HG03097 (cell line): ENCODE measurements at regions not wholly inside any gene's neighbourhood (a gene's known extent, or its start where the extent isn't known, plus 50 kb on each side); places are given as distances from the start of the nearest gene placed in this dataset.
A peak's percentile ranks its signal among the peaks of the same experiment; 100 is the strongest.

Experiments
- ATAC-seq: cut with Tn5 transposase; IDR thresholded peaks from one replicate; pipeline ENCODE4 v1.9.1; 2021; ENCODE audit not compliant: unreplicated experiment, low FRiP score

DNA sequence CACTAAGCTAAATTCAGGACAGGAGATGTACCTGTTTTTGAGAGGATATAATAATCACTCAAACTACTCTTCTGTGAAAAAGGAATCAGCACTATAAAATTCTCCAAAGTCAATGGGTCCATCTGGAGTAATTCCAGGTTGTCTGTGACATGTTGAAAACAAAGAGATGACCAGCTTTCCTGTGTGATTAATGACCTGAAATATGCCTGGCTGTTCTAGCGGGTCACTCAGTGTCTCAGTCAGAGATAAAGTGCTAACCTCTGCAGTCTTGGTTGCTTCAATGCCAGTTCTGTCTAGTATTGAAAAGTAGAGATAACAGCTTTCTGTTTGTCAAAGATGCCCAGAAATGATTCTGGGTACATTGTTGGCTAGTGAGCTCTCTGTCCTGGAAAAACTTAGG is 722.6 kb upstream of the TENM4 start:
- no peak for ATAC-seq

GRCh38 chr11:80163011-80163410 is 722.2 kb upstream of the TENM4 start:
- ATAC-seq: no peak

DNA sequence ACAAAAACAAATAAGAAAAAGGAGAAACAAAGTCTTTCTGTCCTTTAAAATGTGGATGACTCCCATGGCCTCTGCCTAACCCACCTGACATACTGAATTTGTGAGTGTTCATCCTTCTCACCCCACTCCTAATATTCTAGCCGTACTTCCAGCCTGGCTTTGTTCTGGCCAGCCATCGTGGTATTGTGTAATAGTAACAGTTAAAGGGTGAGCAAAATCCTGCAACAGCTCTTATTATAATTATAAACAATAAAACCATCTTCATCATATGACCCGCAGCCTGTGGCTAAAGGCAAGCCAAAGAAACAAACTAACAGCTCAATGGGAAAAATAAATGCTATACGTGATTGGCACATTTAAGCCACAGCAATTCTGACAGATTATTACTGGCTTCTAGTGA is 721.6 kb upstream of the TENM4 start:
- ATAC-seq: no peak

DNA sequence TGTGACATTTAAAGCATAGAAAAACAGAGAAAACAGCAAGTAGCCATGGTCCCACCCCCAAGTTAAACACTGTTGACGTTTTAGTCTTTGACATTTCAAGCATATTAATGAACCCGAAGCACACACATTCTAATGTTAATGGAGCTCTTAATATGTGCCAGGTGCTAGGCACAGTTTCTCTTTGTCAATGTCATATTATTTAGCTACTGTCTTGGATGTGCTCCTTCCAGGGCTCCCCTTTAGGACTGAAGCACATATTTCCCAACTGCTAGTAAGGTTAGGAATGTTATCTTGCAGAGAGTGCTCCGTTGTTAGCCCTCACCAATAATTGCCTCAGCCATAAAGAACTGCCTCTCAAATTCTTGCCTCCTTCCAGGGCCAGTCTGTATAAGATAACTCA is 716.6 kb upstream of the TENM4 start:
- no peak for ATAC-seq

- ATAC-seq: no peak
Measured at GRCh38 chr11:80156062-80156461, 715.2 kb upstream of the TENM4 start.

GRCh38 chr11:80155412-80156017 is 714.7 kb upstream of the TENM4 start:
- no peak for ATAC-seq

DNA sequence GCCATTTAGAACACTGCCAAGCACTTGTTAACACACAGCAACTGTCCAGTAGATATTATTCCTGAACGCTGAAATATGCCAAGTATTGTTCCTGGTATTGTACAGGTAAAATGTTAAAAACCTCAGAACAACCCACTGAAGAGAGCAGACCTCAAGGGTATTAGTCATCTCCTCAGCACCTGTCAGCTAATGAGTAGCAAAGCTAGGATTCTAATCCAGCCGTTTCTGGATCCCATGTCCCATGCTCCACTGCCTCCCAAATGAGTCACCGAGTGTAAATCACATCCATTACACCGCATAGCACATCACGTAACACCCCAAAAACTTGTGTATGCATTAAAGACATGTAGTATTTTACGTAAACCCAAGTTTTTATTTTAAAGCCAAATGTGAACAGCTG is 705.4 kb upstream of the TENM4 start:
- no peak for ATAC-seq

DNA sequence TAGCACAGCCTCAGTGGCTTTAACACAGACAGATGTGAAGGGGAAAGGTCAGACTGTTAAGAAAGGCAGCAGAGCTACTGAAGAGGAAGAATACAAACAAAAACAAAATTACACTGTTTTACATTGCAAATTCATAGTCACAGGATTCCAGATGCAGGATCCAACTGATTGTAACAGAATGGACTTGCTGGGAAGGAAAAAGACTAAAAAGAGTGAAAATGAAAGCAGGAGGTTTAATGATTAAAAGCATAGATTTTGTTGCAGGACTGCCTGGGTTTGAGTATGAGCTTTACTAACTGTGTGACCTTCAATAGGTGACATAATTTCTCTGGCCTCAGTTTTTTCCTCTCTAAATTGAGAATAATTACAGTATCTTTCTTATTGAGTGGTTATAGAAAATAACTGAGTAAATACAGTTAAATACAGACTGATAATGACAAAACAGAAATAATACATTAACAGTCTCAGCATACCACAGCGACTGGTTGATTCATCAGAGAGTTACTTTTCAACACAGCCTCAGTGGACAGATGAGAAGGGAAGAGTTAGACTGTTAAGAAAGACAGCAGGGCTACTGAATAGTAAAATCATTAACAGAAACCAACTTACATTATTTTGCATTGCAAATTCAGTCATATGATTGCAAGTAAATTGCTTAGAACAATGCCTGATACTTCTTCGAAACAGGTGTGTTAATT is 704.2 kb upstream of the TENM4 start:
- peak; percentile 62 for ATAC-seq

- no peak for ATAC-seq
Measured at GRCh38 chr11:80136991-80137390, 696.2 kb upstream of the TENM4 start.

DNA sequence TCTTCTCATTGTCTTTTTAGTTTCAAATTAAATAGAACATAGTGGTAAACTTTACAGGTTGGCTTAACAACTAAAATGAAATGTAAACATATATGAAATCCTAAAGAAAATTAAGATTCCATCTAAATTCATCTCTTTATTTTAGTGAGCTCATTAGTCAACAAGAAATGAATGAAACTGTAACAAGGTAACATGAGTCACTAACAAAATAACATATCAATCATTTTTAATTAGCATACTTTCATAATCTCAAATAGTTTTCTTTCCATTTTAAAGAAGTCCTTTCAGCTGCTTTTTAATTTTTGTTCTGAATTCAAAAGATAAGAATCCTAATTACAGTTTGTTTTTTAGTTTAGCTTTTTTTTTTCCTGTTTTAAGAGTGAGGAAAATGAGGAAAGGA is 688.6 kb upstream of the TENM4 start:
- no peak for ATAC-seq

DNA sequence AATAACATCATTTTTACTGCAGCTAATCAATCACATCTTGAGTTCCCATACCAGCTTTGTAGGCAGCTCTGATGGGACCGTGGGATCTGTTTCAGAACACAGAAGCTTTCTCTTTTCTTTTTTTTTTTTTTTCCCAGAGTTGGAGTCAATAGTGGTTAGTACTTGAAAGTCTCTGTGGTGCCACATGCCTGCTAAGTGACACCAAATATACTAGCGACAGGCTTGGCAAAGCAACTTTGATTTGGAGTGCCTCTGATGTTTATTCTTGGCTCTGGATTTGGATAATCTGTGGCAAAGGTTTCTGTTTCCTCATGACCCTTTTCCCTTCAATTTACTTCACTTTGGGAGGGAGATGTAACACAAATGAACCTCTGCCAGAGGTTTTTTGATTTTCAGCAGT is 681.4 kb upstream of the TENM4 start:
- ATAC-seq: no peak

DNA sequence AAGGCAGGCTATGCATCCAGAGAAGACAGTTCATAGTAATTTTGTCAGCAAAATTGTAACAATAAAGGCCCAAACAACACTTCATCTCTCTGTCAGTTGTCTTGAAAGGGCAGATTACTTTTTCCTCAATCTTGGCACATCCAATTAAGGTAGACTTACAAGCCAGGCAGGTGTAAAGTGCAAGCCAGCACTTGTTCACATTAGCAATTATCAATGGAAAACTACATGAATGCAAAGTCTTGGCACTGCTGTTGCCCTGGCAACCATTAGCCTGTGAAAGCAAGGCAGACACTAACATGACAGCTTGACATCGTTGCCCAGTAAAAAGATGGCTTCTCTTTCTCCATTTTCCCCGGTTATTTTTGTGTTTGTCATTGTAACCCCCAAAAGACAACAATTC is 677.2 kb upstream of the TENM4 start:
- ATAC-seq: no peak

DNA sequence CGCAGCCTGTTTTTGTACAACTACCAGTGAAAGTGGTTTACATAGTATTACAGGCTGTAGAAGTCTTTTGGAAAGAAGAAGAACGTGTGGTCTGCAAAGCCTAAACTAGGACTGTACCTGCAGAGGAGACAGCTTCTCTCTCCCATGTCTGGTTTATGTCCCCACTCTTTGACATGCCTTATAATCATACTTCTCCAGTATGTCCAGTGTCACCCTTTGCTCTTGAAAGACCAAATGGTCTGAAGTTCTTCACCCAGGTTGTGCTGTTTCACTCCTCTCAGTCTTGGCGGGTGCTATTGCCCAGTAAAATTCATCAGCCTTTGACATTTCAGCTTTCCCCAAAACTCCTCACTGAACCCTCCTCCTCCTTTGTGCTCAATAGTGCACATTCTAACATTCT is 676.0 kb upstream of the TENM4 start:
- no peak for ATAC-seq

- no peak for ATAC-seq
Measured at GRCh38 chr11:80109652-80110051, 668.8 kb upstream of the TENM4 start.

- no peak for ATAC-seq
Measured at GRCh38 chr11:80109031-80109430, 668.2 kb upstream of the TENM4 start.

- ATAC-seq: no peak
Measured at GRCh38 chr11:80107415-80107814, 666.6 kb upstream of the TENM4 start.

DNA sequence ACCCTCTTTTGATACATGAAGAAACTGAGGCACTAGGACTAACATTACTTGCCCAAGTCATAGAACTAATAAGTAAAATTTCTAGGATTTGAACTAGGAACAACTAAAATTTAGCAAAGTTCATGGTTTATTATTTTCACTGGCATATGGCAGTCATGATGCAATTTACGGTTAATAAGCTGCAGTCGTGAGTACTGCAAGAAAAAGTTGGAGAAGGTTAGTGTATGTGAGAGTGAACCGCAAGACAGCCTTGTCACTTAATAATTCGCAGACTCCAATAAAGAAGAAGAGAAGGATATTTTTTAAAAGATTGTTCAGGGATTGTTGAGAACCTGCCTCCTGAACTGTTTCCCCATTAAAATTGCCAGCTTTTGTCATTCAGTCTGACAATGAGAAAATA is 663.4 kb upstream of the TENM4 start:
- no peak for ATAC-seq

- ATAC-seq: no peak
Measured at GRCh38 chr11:80103142-80103859, 662.5 kb upstream of the TENM4 start.

DNA sequence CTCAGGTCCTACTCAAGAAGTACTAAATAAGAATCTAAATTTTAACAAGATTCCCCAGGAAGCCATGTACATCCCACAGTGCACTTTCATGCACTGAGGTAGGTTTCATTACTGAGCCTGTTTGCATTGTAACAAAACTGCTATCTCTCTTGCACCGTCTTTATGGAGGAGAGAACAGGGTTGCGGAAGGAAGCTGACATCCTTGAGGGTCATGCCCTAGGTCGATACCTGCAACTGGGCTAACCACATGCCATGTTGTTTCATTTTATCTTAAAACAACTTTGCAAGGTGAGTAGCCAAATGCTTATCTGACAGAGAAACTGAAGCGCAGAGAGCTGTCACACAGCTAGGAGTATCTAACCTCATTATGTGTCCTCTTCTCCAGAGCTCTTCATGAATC is 656.3 kb upstream of the TENM4 start:
- ATAC-seq: no peak

DNA sequence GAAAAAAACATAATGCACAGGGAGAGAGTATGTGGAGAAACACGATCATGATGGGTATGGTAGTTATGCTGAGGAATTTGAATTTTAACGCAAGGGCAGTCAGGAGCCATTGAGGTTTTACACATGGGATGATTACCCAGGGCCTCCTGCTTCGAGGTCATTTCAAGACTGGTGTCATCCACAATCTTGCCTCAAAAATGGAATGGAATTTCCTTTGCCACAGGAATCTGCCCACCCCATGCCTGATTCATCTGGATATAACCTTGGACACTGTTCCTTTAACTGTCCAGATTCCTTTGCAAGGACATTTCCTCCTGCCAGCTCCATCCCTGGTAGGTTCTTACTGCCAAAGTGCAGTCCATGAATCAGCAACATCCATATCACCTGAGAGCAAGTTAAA is 655.9 kb upstream of the TENM4 start:
- ATAC-seq: no peak

DNA sequence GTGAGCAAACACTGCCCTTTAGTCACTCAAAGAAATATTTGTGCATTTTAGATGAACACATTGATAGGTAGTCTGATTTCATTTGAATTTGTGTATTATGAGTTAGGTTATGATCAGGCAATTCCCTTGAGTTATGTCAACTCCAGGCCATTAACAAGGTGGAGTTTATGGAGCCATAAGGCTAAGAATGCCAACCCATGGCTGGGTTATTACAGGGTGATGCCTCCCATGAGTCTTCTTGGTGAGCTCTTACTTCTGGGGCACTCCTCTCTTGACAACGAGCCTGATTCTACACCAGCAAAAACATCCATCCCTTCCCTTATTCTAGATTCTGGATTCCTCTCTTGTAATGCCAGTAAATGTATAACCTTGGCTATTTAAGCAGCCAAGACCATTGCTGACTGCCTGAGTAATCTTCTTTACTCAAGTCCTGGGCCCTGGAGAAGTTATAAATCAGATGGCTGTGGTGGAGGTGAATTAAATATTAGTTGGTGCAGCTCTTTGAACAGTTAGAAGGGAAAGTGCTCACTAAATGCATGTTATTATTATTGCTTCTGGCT is 645.7 kb upstream of the TENM4 start:
- no peak for ATAC-seq

DNA sequence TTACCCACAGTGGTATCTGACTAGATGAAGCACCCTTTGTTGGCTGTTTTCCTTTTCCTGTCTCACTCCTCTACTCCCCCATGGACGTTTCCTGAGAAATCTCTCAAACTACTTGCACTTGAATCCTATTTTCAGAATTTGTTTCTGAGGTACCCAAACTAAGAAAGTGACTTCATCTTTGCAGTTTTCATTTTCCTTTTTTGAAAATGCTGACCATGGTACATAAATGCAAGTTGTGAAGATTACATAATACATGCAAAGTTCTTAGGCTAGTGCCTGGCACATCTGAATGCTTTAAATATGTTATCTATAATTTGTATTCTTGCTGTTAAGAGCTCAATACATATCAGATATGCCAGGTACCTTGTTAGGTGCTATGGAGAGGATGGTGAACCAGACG is 644.7 kb upstream of the TENM4 start:
- ATAC-seq: no peak
